T-cell (primary cell): ENCODE measurements at regions not wholly inside any gene's neighbourhood (a gene's known extent, or its start where the extent isn't known, plus 50 kb on each side); places are given as distances from the start of the nearest gene placed in this dataset.

ENCODE experiments used
- ATAC-seq, 4 experiments: fragments of 200-7000 bp in 3 of 4; fragments of 150-1000 bp in 1 of 4; cut with Tn5 transposase; replicated peaks in 1 of 4; 1 replicate in 3 of 4; 2 replicates in 1 of 4; pipeline ENCODE4 v1.10.0; 2021; ENCODE audit warnings: moderate library complexity in 3 of 4, mild to moderate bottlenecking in 2 of 4, moderate number of reproducible peaks in 1 of 4
- CTCF ChIA-PET, 2 donors: fragments of 300-600 bp; sonication (Branson Sonifier 250); formaldehyde crosslinking; loops; one replicate each; lab custom pipeline; 2022; ENCODE audit warnings: antibody characterized with exemption in 2 of 2; lab: Charles Lee
- POLR2A ChIA-PET, 2 donors: fragments of 300-600 bp; sonication (Branson Sonifier 250); formaldehyde crosslinking; loops; one replicate each; lab custom pipeline; 2022; ENCODE audit warnings: antibody characterized with exemption in 2 of 2; lab: Charles Lee
- DNase-seq, 35 experiments: peaks; one replicate each; pipeline versions ENCODE4 v3.0.0 to v3.0.0-alpha.2; 2013 to 2023
- H3K27ac ChIP-seq: one replicate; pipeline ENCODE4 v1.5.1; 2013; ENCODE audit warnings: low read length
- H3K27me3 ChIP-seq, 2 experiments: replicated peaks in 1 of 2; 1 replicate in 1 of 2; 2 replicates in 1 of 2; pipeline versions ENCODE4 v1.6.1 to v1.7.0; 2013; ENCODE audit warnings: low read length in 1 of 2, mixed read lengths in 1 of 2; ENCODE audit not compliant: control insufficient read depth in 2 of 2, insufficient read depth in 2 of 2; ENCODE audit errors: extremely low read depth in 1 of 2
- H3K36me3 ChIP-seq, 2 donors: 1 replicate in 1 of 2; 2 replicates in 1 of 2; pipeline versions ENCODE4 v1.6.1 to v1.7.0; 2013; ENCODE audit warnings: low read length in 1 of 2; ENCODE audit not compliant: control insufficient read depth in 2 of 2, insufficient read depth in 1 of 2; ENCODE audit errors: extremely low read depth in 1 of 2
- H3K4me1 ChIP-seq, 2 experiments: 1 replicate in 1 of 2; 2 replicates in 1 of 2; pipeline versions ENCODE4 v1.6.1 to v1.7.0; 2013; ENCODE audit warnings: low read length in 2 of 2, mixed read lengths in 1 of 2; ENCODE audit not compliant: insufficient read depth in 2 of 2, control insufficient read depth in 1 of 2; ENCODE audit errors: extremely low read depth in 1 of 2
- H3K4me3 ChIP-seq, 2 donors: 1 replicate in 1 of 2; 2 replicates in 1 of 2; pipeline versions ENCODE4 v1.5.1 to v1.7.0; 2013; ENCODE audit warnings: mild to moderate bottlenecking in 2 of 2, low read length in 1 of 2, moderate library complexity in 1 of 2; ENCODE audit not compliant: control insufficient read depth in 1 of 2; ENCODE audit errors: extremely low read depth in 1 of 2
- H3K9me3 ChIP-seq: 2 replicates; pipeline ENCODE4 v1.7.0; 2013
- H3K27ac Mint-ChIP-seq, 2 donors: one replicate each; pipeline ENCODE4 v1.8.0; 2020 to 2021; ENCODE audit warnings: mild to moderate bottlenecking in 2 of 2, mixed read lengths in 2 of 2
- H3K27me3 Mint-ChIP-seq, 2 donors: one replicate each; pipeline ENCODE4 v1.8.0; 2021 to 2022; ENCODE audit warnings: mixed read lengths in 2 of 2
- H3K36me3 Mint-ChIP-seq: one replicate; pipeline ENCODE4 v1.8.0; 2021; ENCODE audit warnings: mixed read lengths
- H3K4me1 Mint-ChIP-seq, 3 donors: one replicate each; pipeline ENCODE4 v1.8.0; 2020 to 2022; ENCODE audit warnings: mixed read lengths in 3 of 3, mild to moderate bottlenecking in 1 of 3
- H3K4me3 Mint-ChIP-seq, 3 donors: one replicate each; pipeline ENCODE4 v1.8.0; 2020 to 2022; ENCODE audit warnings: mild to moderate bottlenecking in 3 of 3, mixed read lengths in 3 of 3, moderate library complexity in 3 of 3
- H3K9me3 Mint-ChIP-seq, 3 donors: one replicate each; pipeline ENCODE4 v1.8.0; 2020 to 2022; ENCODE audit warnings: mixed read lengths in 3 of 3
- WGBS: methylation state at CpG from one replicate; pipeline ENCODE4 v1.1.5; 2013; ENCODE audit warnings: missing lambda C conversion rate; ENCODE audit not compliant: insufficient coverage; 5-methylcytosine and 5-hydroxymethylcytosine counted together

DNA sequence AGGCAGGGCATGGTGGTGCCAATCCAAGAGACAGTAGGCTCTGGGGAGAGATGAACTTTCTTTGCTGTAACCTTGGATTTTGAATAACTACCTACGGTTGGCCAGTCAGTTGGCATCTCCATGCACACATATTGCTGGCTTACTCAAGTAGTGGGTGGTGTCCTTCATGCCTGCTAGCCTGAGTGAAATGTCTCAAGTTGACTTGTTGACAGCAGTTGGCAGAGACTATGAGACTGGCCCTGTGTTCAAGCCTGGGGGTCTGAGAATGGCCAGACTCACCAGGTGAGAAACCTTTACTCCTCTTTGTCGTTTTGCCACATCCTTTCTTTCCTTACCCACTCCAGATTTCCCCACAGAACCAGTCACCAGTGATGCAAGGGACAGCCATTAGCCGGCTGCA lies 173.3 kb downstream of the MID1IP1 start:
- no peak overlapping the region for H3K27ac Mint-ChIP-seq
- no peaks in the 10 kb centered on the region for H3K36me3 Mint-ChIP-seq
- H3K4me3 Mint-ChIP-seq, result no peak overlapping the region
- no CpG with 5 or more reads among the region's 3 CpGs for WGBS
- H3K27ac ChIP-seq, result no peak overlapping the region
- no peaks in the 10 kb centered on the region for H3K4me1 ChIP-seq
- H3K27me3 Mint-ChIP-seq, result peaks cover 0 to 11% of the 10 kb centered on the region in 2 donors
- no peaks in the 10 kb centered on the region for H3K27me3 ChIP-seq
- H3K4me3 ChIP-seq, result no peak overlapping the region
- DNase-seq (no peak), ATAC-seq (no peak)
- ChIA-PET POLR2A (interaction anchor here in 1 of 2 donors (0.5 kb wide), 1 partner anchor 389 kb away, joined by 8 read pairs; no protein-coding TSS in a partner anchor), CTCF (no interaction called here)
- H3K4me1 Mint-ChIP-seq, result no peaks in the 10 kb centered on the region
- no peaks in the 10 kb centered on the region for H3K9me3 ChIP-seq
- H3K36me3 ChIP-seq, result no peaks in the 10 kb centered on the region
- no peaks in the 10 kb centered on the region for H3K9me3 Mint-ChIP-seq

DNA sequence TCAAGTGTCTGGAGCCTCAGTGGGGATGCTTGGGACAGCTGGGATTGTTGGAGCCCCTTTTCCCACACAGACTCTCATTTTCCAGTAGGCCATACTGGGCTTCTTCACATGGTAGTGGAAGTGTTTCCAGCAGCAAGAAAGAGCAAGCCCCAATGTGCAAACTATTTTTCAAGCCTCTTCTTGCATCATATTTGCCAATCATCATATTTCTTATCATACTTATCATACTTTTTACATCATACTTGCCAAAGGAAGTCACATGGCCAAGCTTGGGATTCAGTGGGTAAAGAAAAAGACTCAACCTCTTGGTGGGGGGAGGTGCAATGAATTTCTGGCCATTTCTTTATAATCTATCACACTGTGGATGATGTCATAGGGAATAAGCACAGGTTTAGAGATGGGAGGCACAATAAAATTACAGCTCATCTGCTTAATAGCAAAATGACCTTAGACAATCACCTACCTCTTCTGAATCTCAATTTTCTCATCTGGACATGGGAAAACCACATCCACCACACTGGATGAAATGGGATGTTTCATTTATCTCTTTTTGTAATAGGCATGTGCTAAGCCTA lies 174.2 kb downstream of the MID1IP1 start:
- ChIA-PET POLR2A (no interaction called here), CTCF (no interaction called here)
- Mint-ChIP-seq H3K9me3 (no peaks in the 10 kb centered on the region), H3K27ac (no peak overlapping the region), H3K4me1 (no peaks in the 10 kb centered on the region), H3K27me3 (peaks cover 0 to 11% of the 10 kb centered on the region in 2 donors), H3K36me3 (no peaks in the 10 kb centered on the region), H3K4me3 (no peak overlapping the region)
- Histone ChIP-seq H3K27me3 (no peaks in the 10 kb centered on the region), H3K4me3 (no peak overlapping the region), H3K36me3 (no peaks in the 10 kb centered on the region), H3K27ac (no peak overlapping the region), H3K9me3 (no peaks in the 10 kb centered on the region), H3K4me1 (no peaks in the 10 kb centered on the region)
- DNase-seq (no peak), ATAC-seq (no peak)

GRCh38 chrX:38982370-38982769 lies 181.1 kb downstream of the MID1IP1 start:
- no peaks in the 10 kb centered on the region for H3K36me3 Mint-ChIP-seq
- H3K4me3 Mint-ChIP-seq, result no peak overlapping the region
- no peaks in the 10 kb centered on the region for H3K4me1 ChIP-seq
- POLR2A ChIA-PET, result no interaction called here
- no peak overlapping the region for H3K27ac Mint-ChIP-seq
- H3K27me3 Mint-ChIP-seq, result no peaks in the 10 kb centered on the region
- no peaks in the 10 kb centered on the region for H3K9me3 Mint-ChIP-seq
- DNase-seq, result no peak
- peaks cover 0 to 3% (median 3%) of the 10 kb centered on the region in 3 donors for H3K4me1 Mint-ChIP-seq
- WGBS, result 86% methylated on average over 1 of the region's 3 CpGs
- H3K27ac ChIP-seq, result no peak overlapping the region
- no peak overlapping the region for H3K4me3 ChIP-seq
- H3K27me3 ChIP-seq, result no peaks in the 10 kb centered on the region
- no peaks in the 10 kb centered on the region for H3K36me3 ChIP-seq
- H3K9me3 ChIP-seq, result no peaks in the 10 kb centered on the region
- ATAC-seq, result no peak
- CTCF ChIA-PET, result interaction anchor here in 1 of 2 donors (0.7 kb wide), 1 partner anchor 183 kb away, joined by 3 read pairs; no protein-coding TSS in a partner anchor

DNA sequence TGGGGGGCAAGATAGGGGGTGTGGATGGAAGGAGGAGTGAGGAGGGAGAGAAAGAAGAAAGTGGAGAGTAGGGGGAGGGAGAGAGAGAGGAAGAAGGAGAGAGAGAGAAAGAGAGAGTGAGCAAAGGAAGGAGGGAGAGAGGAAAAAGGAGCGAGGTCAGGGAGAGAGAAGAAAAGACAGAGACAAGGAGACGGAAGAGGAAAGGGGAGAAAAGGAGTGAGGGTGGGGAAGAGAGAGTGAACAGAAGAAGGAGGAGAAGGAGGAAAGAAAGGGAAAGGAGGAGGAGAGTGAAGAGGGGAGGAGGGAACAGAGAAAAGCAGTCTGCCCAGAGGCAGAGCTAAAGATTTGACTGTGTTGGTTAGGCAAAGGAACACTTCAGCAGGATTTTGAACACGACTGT lies 181.6 kb downstream of the MID1IP1 start:
- Histone ChIP-seq H3K9me3 (no peaks in the 10 kb centered on the region), H3K4me3 (no peak overlapping the region), H3K4me1 (no peaks in the 10 kb centered on the region), H3K36me3 (no peaks in the 10 kb centered on the region), H3K27ac (no peak overlapping the region), H3K27me3 (no peaks in the 10 kb centered on the region)
- H3K9me3 Mint-ChIP-seq, result no peaks in the 10 kb centered on the region
- no peak for ATAC-seq
- WGBS, result 100% methylated on average over 2 of the region's 3 CpGs
- ChIA-PET POLR2A (no interaction called here), CTCF (interaction anchor here in 1 of 2 donors (2.0 kb wide), 1 partner anchor 215 kb away, joined by 9 read pairs; no protein-coding TSS in a partner anchor)
- peak overlapping the region in 1 of 2 donors; percentile 53 for H3K27ac Mint-ChIP-seq
- no peak overlapping the region for H3K4me3 Mint-ChIP-seq
- H3K36me3 Mint-ChIP-seq, result no peaks in the 10 kb centered on the region
- no peak for DNase-seq
- peaks cover 0 to 3% (median 3%) of the 10 kb centered on the region in 3 donors for H3K4me1 Mint-ChIP-seq
- no peaks in the 10 kb centered on the region for H3K27me3 Mint-ChIP-seq

DNA sequence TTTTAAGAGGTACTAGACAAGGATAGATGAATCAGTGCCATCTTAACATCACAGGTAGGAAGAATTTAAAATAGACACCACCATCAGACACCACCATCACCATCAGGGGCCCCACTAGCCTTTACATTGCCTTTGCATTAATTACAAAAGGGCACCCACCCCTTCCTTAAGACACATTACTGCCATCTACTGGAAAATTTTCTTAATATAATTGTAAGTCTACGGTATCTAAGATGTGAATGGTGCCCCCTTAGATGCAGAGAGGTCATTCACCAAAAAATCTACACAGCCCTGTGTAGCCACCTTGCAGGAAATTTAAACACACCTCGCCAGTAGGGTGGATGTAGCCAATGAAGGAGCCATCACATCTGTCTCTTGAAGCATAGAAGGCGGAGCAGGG lies 184.1 kb downstream of the MID1IP1 start:
- CTCF ChIA-PET, result interaction anchor here (0.9 to 1.5 kb wide), 3 partner anchors 10 to 219 kb away, joined by 3 to 5 read pairs (median 3); no protein-coding TSS in a partner anchor
- POLR2A ChIA-PET, result no interaction called here

DNA sequence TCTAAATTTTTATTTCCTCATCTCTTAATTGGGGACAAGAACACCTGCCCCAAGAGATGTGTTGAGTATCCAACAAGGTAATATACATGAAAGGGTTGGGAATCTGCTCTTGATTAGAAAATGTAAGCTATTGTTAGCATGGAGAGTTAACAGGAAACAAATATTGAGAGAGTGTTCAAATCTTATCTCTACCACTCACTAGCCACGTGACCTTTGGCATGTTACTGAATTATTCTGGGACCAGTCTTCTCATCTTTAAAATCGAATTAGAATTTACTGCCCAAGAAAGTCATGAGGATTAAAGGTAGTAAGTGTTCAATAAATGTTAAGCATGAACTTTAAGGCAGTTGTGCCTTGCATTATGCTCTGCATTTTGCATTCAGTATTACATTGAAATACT lies 184.7 kb downstream of the MID1IP1 start:
- Mint-ChIP-seq H3K27ac (no peak overlapping the region), H3K36me3 (no peaks in the 10 kb centered on the region), H3K9me3 (no peaks in the 10 kb centered on the region), H3K4me3 (no peak overlapping the region), H3K27me3 (no peaks in the 10 kb centered on the region), H3K4me1 (peaks cover 0 to 3% (median 3%) of the 10 kb centered on the region in 3 donors)
- DNase-seq, result no peak
- H3K4me3 ChIP-seq, result no peak overlapping the region
- ChIA-PET POLR2A (no interaction called here), CTCF (interaction anchor here (1.0 to 1.9 kb wide), 3 partner anchors 186 to 220 kb away, joined by 3 to 9 read pairs (median 5); no protein-coding TSS in a partner anchor)
- no peaks in the 10 kb centered on the region for H3K36me3 ChIP-seq
- no peaks in the 10 kb centered on the region for H3K9me3 ChIP-seq
- no peaks in the 10 kb centered on the region for H3K27me3 ChIP-seq
- no peak for ATAC-seq
- WGBS, result no CpG with 5 or more reads among the region's 2 CpGs
- no peaks in the 10 kb centered on the region for H3K4me1 ChIP-seq
- no peak overlapping the region for H3K27ac ChIP-seq

More for the DNA sequence above, 184.1 kb downstream of the MID1IP1 start:
- Histone ChIP-seq H3K27me3 (no peaks in the 10 kb centered on the region), H3K27ac (no peak overlapping the region), H3K9me3 (no peaks in the 10 kb centered on the region), H3K4me3 (no peak overlapping the region), H3K4me1 (no peaks in the 10 kb centered on the region), H3K36me3 (no peaks in the 10 kb centered on the region)
- WGBS, result no CpG with 5 or more reads among the region's 3 CpGs
- Mint-ChIP-seq H3K4me1 (peaks cover 0 to 3% (median 3%) of the 10 kb centered on the region in 3 donors), H3K27ac (no peak overlapping the region), H3K36me3 (no peaks in the 10 kb centered on the region), H3K27me3 (no peaks in the 10 kb centered on the region), H3K4me3 (no peak overlapping the region), H3K9me3 (no peaks in the 10 kb centered on the region)
- ATAC-seq, result peak; percentile 52 to 71 (median 58)
- peak in 2 of 35 experiments; percentile 0 to 41 for DNase-seq
